ENCODE measurements at regions not wholly inside any gene's neighbourhood (a gene's known extent, or its start where the extent isn't known, plus 50 kb on each side); places are given as distances from the start of the nearest gene placed in this dataset.

DNA sequence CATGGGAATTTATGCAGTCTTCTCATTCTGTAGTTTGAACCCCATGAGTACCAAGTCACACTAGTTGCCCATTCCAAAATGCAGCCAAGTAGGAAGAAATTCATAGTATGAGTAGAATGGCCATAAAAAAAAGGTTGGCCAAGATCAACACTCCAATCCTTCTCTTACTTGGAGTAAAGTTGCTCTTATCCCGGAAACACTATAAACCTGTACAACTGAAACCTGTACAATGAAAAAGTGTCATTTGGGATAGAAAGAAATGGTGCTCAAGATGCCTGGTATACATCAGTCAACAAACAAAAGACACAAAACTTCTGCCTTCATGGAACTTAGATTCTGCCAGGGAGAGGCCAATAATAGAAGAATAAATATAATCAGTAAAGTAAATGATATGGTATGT lies 325.0 kb downstream of the NFIB start:
- no peak overlapping the region for H3K4me2 ChIP-seq
- no peaks in the 10 kb centered on the region for H3K27me3 ChIP-seq
- no peak overlapping the region for H3K9ac ChIP-seq
- no peak overlapping the region for H3K4me3 ChIP-seq
- no peak for DNase-seq (ENCODE audit: low spot score)
- no peaks in the 10 kb centered on the region for H3K79me2 ChIP-seq (ENCODE audit: low read depth)
- Mint-ChIP-seq H3K36me3 (no peaks in the 10 kb centered on the region), H3K27me3 (ENCODE audit: insufficient read depth, low read depth) (peaks cover 7% of the 10 kb centered on the region), H3K4me1 (peaks cover 17% of the 10 kb centered on the region), H3K4me3 (no peak overlapping the region), H3K27ac (no peak overlapping the region), H3K9me3 (peaks cover 13% of the 10 kb centered on the region)
- H3K27ac ChIP-seq, result no peak overlapping the region
- peaks cover 8% of the 10 kb centered on the region for H3K4me1 ChIP-seq
- no peaks in the 10 kb centered on the region for H3K9me3 ChIP-seq (ENCODE audit: low read depth)
- H4K20me1 ChIP-seq (ENCODE audit: low read depth), result no peaks in the 10 kb centered on the region
- H3K36me3 ChIP-seq, result no peaks in the 10 kb centered on the region
- no peaks in the 10 kb centered on the region for H3F3A ChIP-seq (ENCODE audit: low read depth)
- TF ChIP-seq, protein P1, sequence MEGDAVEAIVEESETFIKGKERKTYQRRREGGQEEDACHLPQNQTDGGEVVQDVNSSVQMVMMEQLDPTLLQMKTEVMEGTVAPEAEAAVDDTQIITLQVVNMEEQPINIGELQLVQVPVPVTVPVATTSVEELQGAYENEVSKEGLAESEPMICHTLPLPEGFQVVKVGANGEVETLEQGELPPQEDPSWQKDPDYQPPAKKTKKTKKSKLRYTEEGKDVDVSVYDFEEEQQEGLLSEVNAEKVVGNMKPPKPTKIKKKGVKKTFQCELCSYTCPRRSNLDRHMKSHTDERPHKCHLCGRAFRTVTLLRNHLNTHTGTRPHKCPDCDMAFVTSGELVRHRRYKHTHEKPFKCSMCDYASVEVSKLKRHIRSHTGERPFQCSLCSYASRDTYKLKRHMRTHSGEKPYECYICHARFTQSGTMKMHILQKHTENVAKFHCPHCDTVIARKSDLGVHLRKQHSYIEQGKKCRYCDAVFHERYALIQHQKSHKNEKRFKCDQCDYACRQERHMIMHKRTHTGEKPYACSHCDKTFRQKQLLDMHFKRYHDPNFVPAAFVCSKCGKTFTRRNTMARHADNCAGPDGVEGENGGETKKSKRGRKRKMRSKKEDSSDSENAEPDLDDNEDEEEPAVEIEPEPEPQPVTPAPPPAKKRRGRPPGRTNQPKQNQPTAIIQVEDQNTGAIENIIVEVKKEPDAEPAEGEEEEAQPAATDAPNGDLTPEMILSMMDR (IDR thresholded peaks at IDR 0.05), result no peak
- no peak for TF ChIP-seq EZH2 (IDR thresholded peaks at IDR 0.05)
- TF ChIP-seq EZH2phosphoT487 (IDR thresholded peaks at IDR 0.05), result no peak
- no peak overlapping the region for H2AFZ ChIP-seq (replicated peaks)

DNA sequence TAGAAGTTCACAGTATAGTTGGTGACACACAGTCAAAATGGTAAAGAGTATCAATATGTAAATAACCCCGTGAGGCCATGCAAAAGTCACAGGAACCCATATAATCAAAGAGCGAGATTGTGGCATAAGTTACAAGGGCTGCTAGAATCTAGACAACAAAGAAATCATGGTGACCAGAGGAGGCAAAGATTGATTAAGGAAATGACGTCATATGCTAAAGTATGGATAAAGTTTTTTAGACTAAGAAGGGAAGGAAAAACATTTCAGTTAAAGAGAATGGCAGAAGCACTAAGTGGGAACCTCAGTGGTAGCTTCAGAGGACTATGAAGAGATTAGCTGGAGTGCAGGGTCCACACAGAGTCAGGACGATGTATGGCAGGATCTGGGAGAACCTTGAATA lies 330.3 kb downstream of the NFIB start:
- Histone ChIP-seq H2AFZ (replicated peaks) (no peak overlapping the region), H3K4me2 (no peak overlapping the region), H3F3A (ENCODE audit: low read depth) (no peaks in the 10 kb centered on the region), H3K9ac (no peak overlapping the region), H3K79me2 (ENCODE audit: low read depth) (no peaks in the 10 kb centered on the region), H3K27me3 (no peaks in the 10 kb centered on the region), H3K27ac (no peak overlapping the region), H3K9me3 (ENCODE audit: low read depth) (no peaks in the 10 kb centered on the region), H3K36me3 (no peaks in the 10 kb centered on the region), H3K4me1 (no peaks in the 10 kb centered on the region), H4K20me1 (ENCODE audit: low read depth) (no peaks in the 10 kb centered on the region), H3K4me3 (no peak overlapping the region)
- Mint-ChIP-seq H3K9me3 (peaks cover 9% of the 10 kb centered on the region), H3K36me3 (no peaks in the 10 kb centered on the region), H3K27ac (no peak overlapping the region), H3K4me3 (no peak overlapping the region), H3K4me1 (no peaks in the 10 kb centered on the region), H3K27me3 (ENCODE audit: insufficient read depth, low read depth) (peaks cover 4% of the 10 kb centered on the region)
- no peak for DNase-seq (ENCODE audit: low spot score)
- TF ChIP-seq, protein P1 (IDR thresholded peaks at IDR 0.05), result no peak
- TF ChIP-seq EZH2 (IDR thresholded peaks at IDR 0.05), result no peak
- TF ChIP-seq EZH2phosphoT487 (IDR thresholded peaks at IDR 0.05), result no peak

GRCh38 chr9:13979941-13980318 lies 334.0 kb downstream of the NFIB start:
- Histone ChIP-seq H3K27ac (no peak overlapping the region), H3K36me3 (no peaks in the 10 kb centered on the region), H3K9ac (no peak overlapping the region), H3K9me3 (ENCODE audit: low read depth) (no peaks in the 10 kb centered on the region), H3K79me2 (ENCODE audit: low read depth) (no peaks in the 10 kb centered on the region), H3K4me1 (no peaks in the 10 kb centered on the region), H3K4me3 (no peak overlapping the region), H4K20me1 (ENCODE audit: low read depth) (no peaks in the 10 kb centered on the region), H2AFZ (replicated peaks) (no peak overlapping the region), H3K27me3 (no peaks in the 10 kb centered on the region), H3K4me2 (no peak overlapping the region), H3F3A (ENCODE audit: low read depth) (no peaks in the 10 kb centered on the region)
- DNase-seq (ENCODE audit: low spot score), result no peak
- H3K9me3 Mint-ChIP-seq, result no peaks in the 10 kb centered on the region
- no peak overlapping the region for H3K27ac Mint-ChIP-seq
- H3K4me1 Mint-ChIP-seq, result no peaks in the 10 kb centered on the region
- TF ChIP-seq EZH2phosphoT487 (IDR thresholded peaks at IDR 0.05) (no peak), EZH2 (IDR thresholded peaks at IDR 0.05) (no peak)
- TF ChIP-seq, protein P1 (IDR thresholded peaks at IDR 0.05), result no peak
- no peaks in the 10 kb centered on the region for H3K27me3 Mint-ChIP-seq (ENCODE audit: insufficient read depth, low read depth)
- H3K4me3 Mint-ChIP-seq, result no peak overlapping the region
- H3K36me3 Mint-ChIP-seq, result no peaks in the 10 kb centered on the region
